SK-N-MC (cell line): ENCODE measurements at regions not wholly inside any gene's neighbourhood (a gene's known extent, or its start where the extent isn't known, plus 50 kb on each side); places are given as distances from the start of the nearest gene placed in this dataset.

Source experiments
- DNase-seq: peaks from one replicate; pipeline ENCODE4 v3.0.0-alpha.2; 2011; ENCODE audit warnings: low read depth, low spot score
- H3K27ac ChIP-seq: fragments of 200-600 bp; sonication (generic); 2 replicates; pipeline ENCODE4 v1.5.1; 2016; ENCODE audit warnings: mixed run types
- H3K36me3 ChIP-seq: fragments of 200-600 bp; sonication (generic); 2 replicates; pipeline ENCODE4 v1.6.1; 2017; ENCODE audit warnings: antibody characterized with exemption, low read length, mixed read lengths; ENCODE audit not compliant: insufficient read depth
- H3K4me3 ChIP-seq: fragments of 200-600 bp; sonication (generic); 2 replicates; pipeline ENCODE4 v1.5.1; 2016
- H3K9ac ChIP-seq: fragments of 200-600 bp; sonication (generic); 2 replicates; pipeline ENCODE4 v1.8.0; 2017; ENCODE audit warnings: mixed run types, mixed read lengths; ENCODE audit not compliant: insufficient read length
- H3K9me3 ChIP-seq: fragments of 200-600 bp; sonication (generic); 2 replicates; pipeline ENCODE4 v1.6.1; 2017; ENCODE audit warnings: low read depth, mild to moderate bottlenecking, antibody characterized with exemption, low read length, moderate library complexity, mixed read lengths
- EZH2 ChIP-seq: fragments of 200-600 bp; sonication (generic); IDR thresholded peaks from one replicate; pipeline ENCODE4 v1.6.1; 2017; ENCODE audit warnings: antibody characterized with exemption
- FOXP2 ChIP-seq: optimal IDR thresholded peaks from 2 replicates; pipeline ENCODE3; 2011; ENCODE audit warnings: mild to moderate bottlenecking, moderate library complexity; ENCODE audit not compliant: insufficient read depth; ENCODE audit errors: extremely low read length, control extremely low read depth
- POLR2AphosphoS5 ChIP-seq: IDR thresholded peaks from 2 replicates; pipeline ENCODE4 v1.6.1; 2012; ENCODE audit warnings: mild to moderate bottlenecking, low read depth, low read length, borderline replicate concordance

DNA sequence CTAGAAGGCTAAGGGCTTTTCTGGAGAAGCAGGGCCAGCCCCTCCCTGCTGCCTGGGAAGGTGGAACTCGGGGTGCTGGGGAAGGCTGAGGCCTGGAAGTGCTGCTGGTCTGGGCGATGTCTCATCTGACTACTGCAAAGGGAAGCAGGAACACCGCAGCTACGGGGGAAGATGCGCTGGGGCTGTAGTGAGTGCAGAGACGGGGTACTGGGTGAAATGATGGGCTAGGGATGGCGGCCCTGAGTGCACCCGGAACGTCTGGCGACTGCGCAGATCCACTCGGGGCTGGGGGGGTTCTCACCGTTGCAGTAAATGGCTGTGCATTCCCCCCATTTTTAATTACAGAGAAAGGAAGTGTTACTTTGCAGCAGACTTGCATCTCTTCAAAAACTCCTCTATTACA, 195.4 kb upstream of the ADARB2 start:
- no peak overlapping the region for H3K27ac ChIP-seq
- DNase-seq, result no peak
- H3K9ac ChIP-seq, result no peak overlapping the region
- H3K9me3 ChIP-seq, result no peaks in the 10 kb centered on the region
- no peaks in the 10 kb centered on the region for H3K36me3 ChIP-seq
- H3K4me3 ChIP-seq, result no peak overlapping the region
- no peak for TF ChIP-seq POLR2AphosphoS5
- TF ChIP-seq EZH2, result no peak
- no peak for TF ChIP-seq FOXP2

DNA sequence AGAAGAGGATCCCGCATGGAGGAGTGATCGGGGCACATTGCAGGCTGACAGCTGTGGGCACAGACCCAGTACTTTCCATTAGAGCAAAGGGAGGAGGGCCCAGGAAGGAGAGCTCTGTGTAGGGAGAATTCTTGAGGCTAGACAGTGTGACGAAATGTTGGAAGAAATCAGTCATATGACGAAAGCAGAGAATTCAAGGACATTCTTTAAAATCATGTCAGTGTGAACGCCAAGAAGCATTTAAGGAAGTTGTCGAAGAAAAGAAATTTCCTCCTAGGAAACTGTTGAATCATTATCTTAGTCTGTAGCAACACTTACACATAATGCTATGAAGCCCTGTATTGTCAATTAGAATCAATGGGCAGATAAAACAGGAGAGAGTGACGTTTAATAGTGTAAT, 191.3 kb upstream of the ADARB2 start:
- H3K27ac ChIP-seq, result no peak overlapping the region
- no peak for TF ChIP-seq EZH2
- no peaks in the 10 kb centered on the region for H3K9me3 ChIP-seq
- no peak overlapping the region for H3K4me3 ChIP-seq
- no peaks in the 10 kb centered on the region for H3K36me3 ChIP-seq
- H3K9ac ChIP-seq, result no peak overlapping the region
- DNase-seq, result no peak

DNA sequence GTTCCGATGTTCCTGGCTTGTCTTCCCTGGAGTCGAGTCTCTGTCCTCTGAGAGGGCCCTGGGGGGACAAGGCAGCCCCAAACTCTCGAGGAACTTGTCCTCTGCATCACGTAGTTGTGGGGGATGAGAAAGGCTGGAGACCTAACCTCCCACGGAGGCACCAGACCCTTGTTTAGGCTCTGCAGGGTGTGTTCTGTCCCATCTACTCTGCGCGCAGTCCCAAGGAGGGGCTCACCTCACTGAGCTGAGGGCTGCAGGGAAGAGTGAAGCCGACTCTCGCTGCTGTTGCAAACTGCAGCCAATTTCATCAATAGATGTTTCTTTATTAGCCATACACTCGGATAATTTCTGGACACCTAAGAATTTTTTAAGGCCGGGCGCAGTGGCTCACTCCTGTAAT, 186.7 kb upstream of the ADARB2 start:
- TF ChIP-seq POLR2AphosphoS5 (no peak), EZH2 (no peak), FOXP2 (no peak)
- Histone ChIP-seq H3K9me3 (no peaks in the 10 kb centered on the region), H3K4me3 (peak overlapping the region; percentile 18; the same call in 1 of the 2 replicates), H3K36me3 (no peaks in the 10 kb centered on the region), H3K9ac (no peak overlapping the region), H3K27ac (no peak overlapping the region)
- DNase-seq, result no peak

DNA sequence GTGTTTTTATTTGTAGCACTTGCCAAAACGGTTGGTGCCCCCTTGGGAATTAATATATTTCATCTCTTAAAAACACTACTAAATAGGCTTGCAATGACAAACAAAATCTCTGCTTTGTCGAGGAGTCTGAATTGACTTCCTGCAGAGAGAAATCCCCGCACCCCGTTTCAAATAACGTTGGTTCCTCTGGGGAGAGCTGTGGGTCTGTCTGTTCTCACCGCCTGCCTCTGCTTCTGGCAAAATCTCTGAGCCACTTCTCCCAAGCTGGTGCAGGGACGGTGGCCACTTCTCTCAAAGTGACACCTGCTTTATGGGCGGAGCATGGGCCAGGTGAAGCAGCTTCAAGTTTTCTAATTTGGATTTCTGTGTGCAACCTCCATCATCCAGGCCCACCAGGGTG, 186.3 kb upstream of the ADARB2 start:
- Histone ChIP-seq H3K9ac (no peak overlapping the region), H3K4me3 (peak overlapping the region; percentile 18; the same call in 1 of the 2 replicates), H3K36me3 (no peaks in the 10 kb centered on the region), H3K27ac (peak overlapping the region; percentile 30; the same call in 1 of the 2 replicates), H3K9me3 (no peaks in the 10 kb centered on the region)
- TF ChIP-seq FOXP2, result no peak
- TF ChIP-seq EZH2, result no peak
- DNase-seq, result peak; percentile 51

DNA sequence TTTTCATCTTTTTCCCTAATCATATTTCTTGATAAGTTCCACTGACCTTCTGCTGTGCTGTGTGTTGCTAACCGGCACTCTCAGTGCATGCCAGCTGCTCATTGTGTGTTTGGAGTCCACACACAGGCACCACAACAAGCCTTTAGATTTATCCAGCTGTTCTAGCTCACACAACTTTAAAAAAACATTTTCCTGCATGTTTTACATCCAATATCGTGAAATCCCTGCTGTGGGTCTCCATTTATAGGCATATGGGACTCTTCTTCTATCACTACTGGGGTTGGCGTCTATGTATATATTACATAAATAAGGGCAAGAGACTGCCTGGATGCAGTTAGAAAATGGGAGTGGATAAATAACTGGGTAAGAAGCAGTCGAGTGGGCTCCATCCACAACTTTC, 183.6 kb upstream of the ADARB2 start:
- H3K36me3 ChIP-seq, result no peaks in the 10 kb centered on the region
- no peaks in the 10 kb centered on the region for H3K9me3 ChIP-seq
- no peak overlapping the region for H3K9ac ChIP-seq
- no peak for DNase-seq
- no peak overlapping the region for H3K27ac ChIP-seq
- TF ChIP-seq EZH2 (no peak), POLR2AphosphoS5 (no peak), FOXP2 (no peak)
- no peak overlapping the region for H3K4me3 ChIP-seq

DNA sequence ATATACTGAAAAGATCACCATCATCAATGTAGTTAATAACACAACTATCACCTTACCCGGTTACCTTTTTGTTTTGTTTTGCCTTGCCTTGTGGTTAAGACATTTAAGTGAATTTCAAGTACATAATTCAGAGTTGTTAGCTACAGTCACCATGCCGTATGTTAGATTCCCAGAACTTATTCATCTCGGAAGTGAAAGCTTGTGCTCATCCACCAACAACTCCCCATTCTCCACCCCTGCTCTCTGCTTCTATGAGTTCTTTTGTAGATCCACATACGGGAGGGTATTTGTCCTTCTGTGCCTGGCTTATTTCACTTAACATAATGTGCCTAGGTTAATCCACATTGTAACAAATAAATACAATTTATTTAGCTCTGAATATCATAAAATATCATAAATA, 182.8 kb upstream of the ADARB2 start:
- no peaks in the 10 kb centered on the region for H3K9me3 ChIP-seq
- TF ChIP-seq EZH2 (no peak), FOXP2 (no peak), POLR2AphosphoS5 (no peak)
- no peak for DNase-seq
- H3K36me3 ChIP-seq, result no peaks in the 10 kb centered on the region
- H3K9ac ChIP-seq, result no peak overlapping the region
- H3K4me3 ChIP-seq, result no peak overlapping the region
- no peak overlapping the region for H3K27ac ChIP-seq

DNA sequence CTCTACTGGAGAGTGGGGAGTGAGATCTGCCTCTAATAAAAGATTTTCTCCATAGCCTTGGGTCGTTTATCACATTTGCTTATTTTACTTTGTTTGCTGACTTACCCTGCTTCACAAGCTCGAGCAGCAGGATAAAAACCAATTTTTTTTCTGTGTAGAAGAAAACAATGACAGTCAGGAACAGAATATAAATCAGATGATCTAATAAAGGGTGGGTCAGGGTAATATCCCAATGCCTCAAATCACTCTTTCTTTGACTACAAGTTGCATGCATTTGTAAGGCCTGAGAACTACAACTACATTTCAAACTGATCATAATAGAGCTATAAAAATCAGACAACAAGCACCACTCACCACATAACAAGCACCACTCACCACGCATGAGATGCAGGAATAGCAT, 174.4 kb upstream of the ADARB2 start:
- no peak for DNase-seq
- TF ChIP-seq FOXP2 (no peak), POLR2AphosphoS5 (no peak), EZH2 (no peak)
- H3K36me3 ChIP-seq, result no peaks in the 10 kb centered on the region
- H3K27ac ChIP-seq, result no peak overlapping the region
- H3K9me3 ChIP-seq, result no peaks in the 10 kb centered on the region
- no peak overlapping the region for H3K9ac ChIP-seq
- no peak overlapping the region for H3K4me3 ChIP-seq

DNA sequence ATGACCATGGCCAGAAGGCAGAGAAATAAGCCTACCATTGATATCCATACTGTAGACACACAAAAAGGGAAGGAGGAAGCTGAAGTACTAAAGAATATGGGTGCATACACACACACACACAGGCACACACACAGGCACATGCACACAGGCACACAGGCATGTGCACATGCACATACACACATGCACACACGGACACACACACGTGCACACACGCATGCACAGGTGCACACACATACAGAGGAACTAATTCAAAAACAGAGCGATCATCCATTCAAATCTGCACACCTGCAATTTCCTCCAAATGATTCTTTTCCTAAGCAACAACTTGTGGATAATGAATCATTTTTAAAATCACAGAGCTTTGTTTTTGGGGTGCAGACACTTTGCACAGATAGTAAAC, 166.7 kb upstream of the ADARB2 start:
- TF ChIP-seq EZH2 (no peak), POLR2AphosphoS5 (no peak), FOXP2 (no peak)
- Histone ChIP-seq H3K4me3 (no peak overlapping the region), H3K27ac (no peak overlapping the region), H3K36me3 (no peaks in the 10 kb centered on the region), H3K9ac (no peak overlapping the region), H3K9me3 (no peaks in the 10 kb centered on the region)
- DNase-seq, result no peak

DNA sequence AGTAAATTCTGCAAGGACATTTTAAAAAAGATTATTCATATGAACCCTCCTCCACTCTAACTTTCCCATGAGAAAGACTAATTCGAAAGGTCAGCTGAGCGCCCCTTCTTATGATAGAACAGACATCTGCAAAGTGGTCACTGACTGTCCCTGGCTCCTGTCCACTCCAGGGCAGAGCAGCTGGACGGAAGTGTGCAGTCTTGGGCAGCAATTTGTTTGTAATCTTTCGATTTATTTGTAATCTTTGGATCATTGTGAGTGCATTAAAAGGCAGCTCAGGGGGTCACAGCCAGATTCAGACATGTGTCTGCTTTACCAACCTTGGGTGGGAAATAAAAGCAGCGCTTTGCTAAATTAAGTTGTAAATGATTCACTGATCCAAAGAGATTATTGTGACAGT, 158.8 kb upstream of the ADARB2 start:
- Histone ChIP-seq H3K9ac (peak overlapping the region; percentile 1), H3K27ac (peak overlapping the region; percentile 42; the same call in 1 of the 2 replicates), H3K9me3 (no peaks in the 10 kb centered on the region), H3K36me3 (no peaks in the 10 kb centered on the region), H3K4me3 (no peak overlapping the region)
- TF ChIP-seq FOXP2 (no peak), EZH2 (no peak), POLR2AphosphoS5 (no peak)
- DNase-seq, result no peak

DNA sequence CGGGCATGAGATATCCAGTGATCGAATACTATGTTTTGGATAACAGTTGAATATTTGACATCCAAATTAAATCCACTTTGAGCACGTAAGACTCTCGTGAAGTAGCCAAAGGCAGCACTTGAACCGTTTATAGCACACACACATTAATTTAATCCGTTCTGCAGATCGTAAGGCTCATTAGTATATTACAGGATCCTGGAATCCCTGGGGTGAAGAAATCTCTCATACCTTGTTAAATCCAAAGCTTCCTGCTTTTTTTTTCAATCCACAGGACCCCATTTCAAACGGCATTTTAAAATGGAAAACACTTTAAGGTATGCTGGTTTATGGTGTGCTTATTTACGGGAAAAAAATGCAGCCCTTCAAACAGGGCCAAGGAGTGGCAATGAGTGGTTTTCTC, 158.4 kb upstream of the ADARB2 start:
- peak overlapping the region; percentile 37; the same call in 1 of the 2 replicates for H3K27ac ChIP-seq
- TF ChIP-seq POLR2AphosphoS5 (no peak), EZH2 (no peak), FOXP2 (no peak)
- no peak for DNase-seq

More for the DNA sequence above, 158.4 kb upstream of the ADARB2 start:
- H3K36me3 ChIP-seq, result no peaks in the 10 kb centered on the region
- H3K4me3 ChIP-seq, result no peak overlapping the region
- no peaks in the 10 kb centered on the region for H3K9me3 ChIP-seq
- no peak overlapping the region for H3K9ac ChIP-seq
